ENCODE measurements at regions not wholly inside any gene's neighbourhood (a gene's known extent, or its start where the extent isn't known, plus 50 kb on each side); places are given as distances from the start of the nearest gene placed in this dataset.

DNA sequence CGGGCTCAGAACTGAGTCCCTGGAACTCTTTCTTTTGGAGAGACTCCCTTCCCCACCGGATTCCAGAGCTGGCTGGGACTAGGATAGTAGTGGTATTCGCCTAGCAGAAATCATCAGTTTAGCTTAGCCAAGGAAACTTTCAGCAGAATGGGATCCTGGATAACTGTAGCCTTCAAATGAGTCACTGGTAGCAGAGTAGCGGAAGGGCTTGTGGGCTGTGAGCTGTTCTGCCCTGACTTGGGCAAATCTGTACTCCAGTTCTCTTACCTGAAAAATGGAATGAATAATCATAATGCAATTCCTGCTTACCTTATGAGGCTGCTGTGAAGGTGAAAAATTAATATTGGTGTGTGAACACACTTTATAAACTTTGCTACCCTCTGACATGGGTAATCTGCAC, 244.3 kb upstream of the CHD6 start:
- intact Hi-C loops (cut with DNase I; ENCODE audit: low total_unique reads): no loop called here
- no peaks in the 10 kb centered on the region for H3K27me3 ChIP-seq
- no peak for DNase-seq
- H3K4me3 ChIP-seq: no peak overlapping the region
- TF ChIP-seq, protein P1, sequence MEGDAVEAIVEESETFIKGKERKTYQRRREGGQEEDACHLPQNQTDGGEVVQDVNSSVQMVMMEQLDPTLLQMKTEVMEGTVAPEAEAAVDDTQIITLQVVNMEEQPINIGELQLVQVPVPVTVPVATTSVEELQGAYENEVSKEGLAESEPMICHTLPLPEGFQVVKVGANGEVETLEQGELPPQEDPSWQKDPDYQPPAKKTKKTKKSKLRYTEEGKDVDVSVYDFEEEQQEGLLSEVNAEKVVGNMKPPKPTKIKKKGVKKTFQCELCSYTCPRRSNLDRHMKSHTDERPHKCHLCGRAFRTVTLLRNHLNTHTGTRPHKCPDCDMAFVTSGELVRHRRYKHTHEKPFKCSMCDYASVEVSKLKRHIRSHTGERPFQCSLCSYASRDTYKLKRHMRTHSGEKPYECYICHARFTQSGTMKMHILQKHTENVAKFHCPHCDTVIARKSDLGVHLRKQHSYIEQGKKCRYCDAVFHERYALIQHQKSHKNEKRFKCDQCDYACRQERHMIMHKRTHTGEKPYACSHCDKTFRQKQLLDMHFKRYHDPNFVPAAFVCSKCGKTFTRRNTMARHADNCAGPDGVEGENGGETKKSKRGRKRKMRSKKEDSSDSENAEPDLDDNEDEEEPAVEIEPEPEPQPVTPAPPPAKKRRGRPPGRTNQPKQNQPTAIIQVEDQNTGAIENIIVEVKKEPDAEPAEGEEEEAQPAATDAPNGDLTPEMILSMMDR (IDR thresholded peaks at IDR 0.05): no peak
- no peak for TF ChIP-seq POLR2A (IDR thresholded peaks at IDR 0.05)
- H3K4me1 ChIP-seq: no peaks in the 10 kb centered on the region
- 67 to 68% methylated on average over 4 of the region's 4 CpGs for WGBS, 2 donors
- no peaks in the 10 kb centered on the region for H3K9me3 ChIP-seq
- no peaks in the 10 kb centered on the region for H3K36me3 ChIP-seq (ENCODE audit: low read depth, missing control alignments)
- H3K27ac ChIP-seq: no peak overlapping the region

DNA sequence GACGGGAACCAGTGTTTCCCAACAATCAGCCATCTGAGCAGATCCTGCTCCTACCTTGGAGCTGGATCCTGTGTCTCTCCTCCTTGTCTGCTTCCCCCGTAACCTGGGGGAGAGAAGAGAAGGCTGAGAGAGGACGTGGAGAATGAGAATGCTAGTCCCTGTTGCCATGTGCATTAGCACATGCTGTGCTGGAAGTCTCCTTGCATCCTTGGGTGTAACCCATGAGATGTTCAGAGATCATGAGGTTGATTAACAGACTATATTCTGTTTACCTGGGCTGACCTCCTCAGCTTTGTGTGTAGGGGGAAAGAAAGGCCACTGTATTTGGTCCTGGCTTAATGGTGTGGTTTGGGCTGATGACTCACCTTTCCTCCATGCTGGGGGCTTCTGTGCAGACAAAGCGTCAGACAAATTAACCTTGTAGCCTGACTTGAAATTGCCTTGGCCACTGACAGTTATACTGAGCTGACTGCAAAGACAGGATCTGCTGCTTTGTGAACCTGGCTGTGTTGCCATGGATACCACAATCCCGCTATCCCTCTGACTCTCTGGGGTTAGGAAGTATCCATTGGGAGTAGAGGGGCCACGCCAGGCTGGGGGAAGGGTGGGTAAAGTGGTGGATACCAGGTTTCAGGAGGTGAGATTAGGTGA, 243.7 kb upstream of the CHD6 start:
- Histone ChIP-seq H3K9me3 (no peaks in the 10 kb centered on the region), H3K4me3 (no peak overlapping the region), H3K4me1 (no peaks in the 10 kb centered on the region), H3K27ac (no peak overlapping the region), H3K27me3 (no peaks in the 10 kb centered on the region), H3K36me3 (ENCODE audit: low read depth, missing control alignments) (no peaks in the 10 kb centered on the region)
- 55 to 58% methylated on average over 6 of the region's 6 CpGs for WGBS, 2 donors
- DNase-seq: no peak
- no peak for TF ChIP-seq POLR2A (IDR thresholded peaks at IDR 0.05)
- TF ChIP-seq, protein P1 (IDR thresholded peaks at IDR 0.05): no peak
- intact Hi-C loops (cut with DNase I; ENCODE audit: low total_unique reads): no loop called here

DNA sequence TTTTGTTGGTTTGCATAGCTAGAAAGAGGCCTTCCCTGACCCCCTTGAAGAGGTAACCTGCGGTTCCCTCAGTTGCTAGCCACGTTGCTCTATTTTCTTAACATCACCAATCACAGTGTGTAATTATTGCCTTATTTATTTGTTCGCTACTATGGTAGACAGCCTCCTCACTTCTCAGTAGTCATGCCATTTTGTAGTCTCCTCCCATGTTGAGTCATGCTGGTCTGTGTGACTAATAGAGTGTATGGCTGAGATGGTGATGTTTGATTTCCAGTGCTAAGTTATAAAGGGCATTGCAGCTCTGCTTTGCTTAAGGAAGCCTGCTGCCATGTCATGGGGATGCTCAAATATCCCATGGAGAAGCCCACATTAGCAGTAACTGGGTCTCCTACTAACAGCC, 236.6 kb upstream of the CHD6 start:
- H3K27me3 ChIP-seq: no peaks in the 10 kb centered on the region
- intact Hi-C loops (cut with DNase I; ENCODE audit: low total_unique reads): no loop called here
- 67 to 78% methylated on average over 3 of the region's 3 CpGs for WGBS, 2 donors
- no peaks in the 10 kb centered on the region for H3K4me1 ChIP-seq
- no peak overlapping the region for H3K4me3 ChIP-seq
- TF ChIP-seq, protein P1 (IDR thresholded peaks at IDR 0.05): no peak
- no peak for TF ChIP-seq POLR2A (IDR thresholded peaks at IDR 0.05)
- no peak for DNase-seq
- H3K36me3 ChIP-seq (ENCODE audit: low read depth, missing control alignments): no peaks in the 10 kb centered on the region
- no peaks in the 10 kb centered on the region for H3K9me3 ChIP-seq
- no peak overlapping the region for H3K27ac ChIP-seq

DNA sequence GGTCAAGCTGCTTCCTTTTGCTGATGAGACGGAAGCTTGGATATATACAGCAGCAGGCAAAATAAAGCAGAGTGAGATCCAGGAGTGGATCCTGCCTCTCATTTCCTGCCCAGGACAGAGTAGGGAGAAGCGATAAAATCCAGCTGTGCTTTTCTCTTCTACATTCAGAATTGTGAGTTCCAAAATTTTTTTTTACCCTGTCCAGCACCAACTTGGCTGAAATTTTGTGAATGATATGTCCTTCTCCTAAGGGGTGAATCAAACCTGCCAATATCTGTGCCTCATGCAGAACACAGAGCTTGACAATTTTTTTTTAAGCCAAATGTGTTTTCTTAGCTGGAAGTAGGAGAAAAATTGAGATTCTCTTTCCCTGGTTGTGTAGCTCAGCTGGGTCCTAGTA, 235.6 kb upstream of the CHD6 start:
- no peak overlapping the region for H3K27ac ChIP-seq
- no peaks in the 10 kb centered on the region for H3K27me3 ChIP-seq
- no peak for DNase-seq
- intact Hi-C loops (cut with DNase I; ENCODE audit: low total_unique reads): no loop called here
- WGBS, 2 donors: 49 to 57% methylated on average over 2 of the region's 2 CpGs
- TF ChIP-seq POLR2A (IDR thresholded peaks at IDR 0.05): no peak
- TF ChIP-seq, protein P1 (IDR thresholded peaks at IDR 0.05): no peak
- H3K4me1 ChIP-seq: no peaks in the 10 kb centered on the region
- no peaks in the 10 kb centered on the region for H3K36me3 ChIP-seq (ENCODE audit: low read depth, missing control alignments)
- H3K9me3 ChIP-seq: no peaks in the 10 kb centered on the region
- no peak overlapping the region for H3K4me3 ChIP-seq

DNA sequence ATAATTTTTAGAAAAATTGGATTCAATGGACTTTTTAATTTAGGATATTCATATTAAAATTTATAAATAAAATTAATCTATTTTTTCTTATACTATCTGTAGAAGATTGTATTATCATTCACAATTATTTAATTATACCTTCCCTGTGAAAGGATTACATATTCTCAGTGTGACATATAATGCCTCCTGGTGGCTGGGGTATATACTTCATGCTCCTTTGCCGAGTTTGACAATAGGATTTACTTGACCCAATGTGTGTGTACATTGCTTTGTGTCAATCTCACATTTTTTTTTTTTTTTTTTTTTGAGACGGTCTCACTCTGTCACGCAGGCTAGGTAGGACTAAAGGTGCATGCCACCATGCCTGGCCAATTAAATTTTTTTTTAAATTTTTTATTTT, 230.0 kb upstream of the CHD6 start:
- H3K36me3 ChIP-seq (ENCODE audit: low read depth, missing control alignments): no peaks in the 10 kb centered on the region

More for the DNA sequence above, 230.0 kb upstream of the CHD6 start:
- DNase-seq: no peak
- no peak overlapping the region for H3K4me3 ChIP-seq
- 69 to 92% methylated on average over 3 of the region's 3 CpGs for WGBS, 2 donors
- H3K27me3 ChIP-seq: no peaks in the 10 kb centered on the region
- H3K4me1 ChIP-seq: no peaks in the 10 kb centered on the region
- H3K27ac ChIP-seq: no peak overlapping the region
- no peaks in the 10 kb centered on the region for H3K9me3 ChIP-seq
- TF ChIP-seq POLR2A (IDR thresholded peaks at IDR 0.05): no peak
- TF ChIP-seq, protein P1 (IDR thresholded peaks at IDR 0.05): no peak
- intact Hi-C loops (cut with DNase I; ENCODE audit: low total_unique reads): no loop called here

All from testis (tissue), 2 donors.